SIG-M5 treated with dmso at 0.1 percent for 504 hours (cell line): ENCODE measurements at regions not wholly inside any gene's neighbourhood (a gene's known extent, or its start where the extent isn't known, plus 50 kb on each side); places are given as distances from the start of the nearest gene placed in this dataset.
"Not testable (repeated sequence)": the region's sequence is repeated elsewhere in the genome, so short reads cannot be mapped to it uniquely, and the experiment has no call there.

Experiments
- DNase-seq: peaks from one replicate; lab custom pipeline; 2025; ENCODE audit not compliant: unreplicated experiment; lab: John Stamatoyannopoulos, UW

DNA sequence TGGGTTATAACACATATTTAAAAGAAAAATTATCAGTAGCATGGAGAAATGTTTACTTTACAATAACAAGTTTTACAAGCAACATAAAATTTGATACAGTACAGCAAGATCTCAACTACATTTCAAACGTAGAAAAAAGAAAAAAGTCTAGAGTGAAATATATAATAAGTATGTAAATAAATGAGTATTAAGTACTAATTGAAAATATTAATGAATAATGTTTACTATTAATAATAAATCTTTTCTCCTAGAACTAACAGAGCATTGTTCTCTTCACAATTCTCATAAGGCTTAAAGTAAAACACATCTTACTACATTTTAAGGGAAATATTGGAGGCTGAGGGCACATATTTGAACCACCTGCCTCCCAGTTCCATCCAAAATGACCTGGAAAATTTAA lies 72.1 kb downstream of the TMEM212 start:
- no peak for DNase-seq

DNA sequence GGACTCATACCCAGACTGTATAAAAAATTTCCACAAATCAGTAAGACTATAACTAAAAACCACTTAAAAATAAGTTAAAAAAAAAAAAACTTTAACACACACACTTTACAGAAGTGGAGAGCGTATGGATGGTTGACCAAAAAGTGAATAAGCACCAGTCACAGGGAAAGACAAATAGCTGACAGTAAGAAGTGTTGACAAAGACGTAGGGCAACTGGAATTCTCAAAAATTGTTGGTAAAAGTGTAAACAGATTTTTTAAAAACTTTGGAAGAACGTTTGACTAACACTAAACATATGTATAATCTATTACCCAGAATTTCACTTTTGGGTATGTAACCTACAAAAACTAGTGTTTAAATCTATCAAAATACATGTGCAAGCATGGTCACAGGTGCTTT lies 73.7 kb downstream of the TMEM212 start:
- DNase-seq: no peak

DNA sequence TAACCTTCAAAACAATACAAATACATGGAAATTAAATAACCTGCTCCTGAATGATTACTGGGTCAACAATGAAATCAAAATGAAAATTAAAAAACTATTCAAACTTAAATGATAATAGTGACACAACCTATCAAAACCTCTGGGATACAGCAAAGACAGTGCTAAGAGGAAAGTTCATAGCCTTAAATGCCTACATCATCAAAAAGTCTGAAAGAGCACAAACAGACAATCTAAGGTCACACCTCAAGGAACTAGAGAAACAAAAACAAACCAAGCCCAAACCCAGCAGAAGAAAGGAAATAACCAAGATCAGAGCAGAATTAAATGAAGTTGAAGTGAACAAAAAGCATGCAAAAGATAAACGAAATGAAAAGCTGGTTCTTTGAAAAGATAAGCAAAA lies 79.5 kb downstream of the TMEM212 start:
- not testable (repeated sequence) for DNase-seq

DNA sequence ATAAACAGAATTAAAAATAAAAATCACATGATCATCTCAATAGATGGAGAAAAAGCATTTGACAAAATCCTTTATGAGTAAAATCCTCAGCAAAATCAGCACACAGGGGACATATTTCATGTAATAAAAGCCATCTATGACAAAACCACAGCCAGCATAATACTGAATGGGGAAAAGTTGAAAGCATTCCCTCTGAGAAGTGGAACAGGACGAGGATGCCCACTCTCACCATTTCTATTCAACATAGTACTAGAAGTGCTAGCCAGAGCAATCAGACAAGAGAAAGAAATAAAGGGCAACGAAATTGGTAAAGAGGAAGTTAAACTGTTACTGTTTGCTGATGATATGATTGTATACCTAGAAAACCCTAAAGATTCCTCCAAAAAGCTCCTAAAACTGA lies 80.5 kb downstream of the TMEM212 start:
- not testable (repeated sequence) for DNase-seq

DNA sequence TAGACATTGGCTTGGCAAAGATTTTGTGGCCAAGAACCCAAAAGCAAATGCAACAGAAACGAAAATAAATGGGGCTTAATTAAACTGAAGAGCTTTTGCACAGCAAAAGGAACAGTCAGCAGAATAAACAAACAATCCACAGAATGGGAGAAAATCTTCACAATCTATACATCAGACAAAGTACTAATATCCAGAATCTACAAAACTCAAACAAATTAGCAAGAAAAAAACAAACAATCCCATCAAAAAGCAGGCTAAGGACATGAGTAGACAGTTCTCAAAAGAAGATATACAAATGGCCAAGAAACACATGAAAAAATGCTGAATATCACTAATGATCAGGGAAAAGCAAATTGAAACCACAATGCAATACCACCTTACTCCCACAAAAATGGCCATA lies 81.7 kb downstream of the TMEM212 start:
- not testable (repeated sequence) for DNase-seq

DNA sequence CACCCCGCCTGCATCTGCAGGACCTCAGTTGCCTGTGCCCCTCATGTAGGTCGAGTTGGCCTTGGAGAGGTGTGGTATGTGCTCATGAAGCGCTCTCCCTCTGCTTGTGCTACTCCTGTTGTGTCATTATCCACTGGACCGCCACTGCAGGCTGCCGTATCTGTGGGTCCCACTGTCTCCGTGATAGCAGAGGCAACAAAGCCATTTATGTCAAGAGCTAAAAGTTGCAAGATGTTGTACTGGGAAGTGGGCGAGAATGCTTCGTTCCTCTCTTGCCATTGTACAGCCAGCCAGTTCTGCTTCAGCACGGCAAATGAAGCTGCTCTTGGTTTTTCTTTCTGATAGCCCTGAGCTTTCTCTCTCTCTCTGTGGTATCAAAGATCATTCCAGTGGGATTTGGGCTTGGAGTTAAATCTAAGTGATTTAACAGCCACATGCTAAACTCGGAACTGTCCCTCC lies 89.0 kb downstream of the TMEM212 start:
- DNase-seq: no peak

DNA sequence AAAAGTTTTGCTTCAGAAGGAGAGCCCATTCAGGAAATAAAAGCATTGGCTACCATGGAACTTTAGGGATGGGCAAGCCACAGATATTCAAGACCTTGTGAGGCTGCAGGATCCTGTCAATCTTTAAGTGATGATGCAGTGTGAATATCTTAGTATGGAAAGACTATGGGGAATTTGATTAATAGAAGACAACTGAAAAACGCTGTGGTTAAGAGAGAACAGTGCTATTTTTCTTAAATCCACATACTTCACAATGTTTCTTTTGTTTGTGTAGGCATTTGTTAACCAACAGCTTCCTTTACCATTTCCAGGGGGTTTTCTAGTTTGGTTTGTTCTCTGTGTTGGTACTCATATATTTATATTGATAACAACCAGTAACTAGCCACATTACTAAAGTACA lies 90.3 kb downstream of the TMEM212 start:
- DNase-seq: no peak

DNA sequence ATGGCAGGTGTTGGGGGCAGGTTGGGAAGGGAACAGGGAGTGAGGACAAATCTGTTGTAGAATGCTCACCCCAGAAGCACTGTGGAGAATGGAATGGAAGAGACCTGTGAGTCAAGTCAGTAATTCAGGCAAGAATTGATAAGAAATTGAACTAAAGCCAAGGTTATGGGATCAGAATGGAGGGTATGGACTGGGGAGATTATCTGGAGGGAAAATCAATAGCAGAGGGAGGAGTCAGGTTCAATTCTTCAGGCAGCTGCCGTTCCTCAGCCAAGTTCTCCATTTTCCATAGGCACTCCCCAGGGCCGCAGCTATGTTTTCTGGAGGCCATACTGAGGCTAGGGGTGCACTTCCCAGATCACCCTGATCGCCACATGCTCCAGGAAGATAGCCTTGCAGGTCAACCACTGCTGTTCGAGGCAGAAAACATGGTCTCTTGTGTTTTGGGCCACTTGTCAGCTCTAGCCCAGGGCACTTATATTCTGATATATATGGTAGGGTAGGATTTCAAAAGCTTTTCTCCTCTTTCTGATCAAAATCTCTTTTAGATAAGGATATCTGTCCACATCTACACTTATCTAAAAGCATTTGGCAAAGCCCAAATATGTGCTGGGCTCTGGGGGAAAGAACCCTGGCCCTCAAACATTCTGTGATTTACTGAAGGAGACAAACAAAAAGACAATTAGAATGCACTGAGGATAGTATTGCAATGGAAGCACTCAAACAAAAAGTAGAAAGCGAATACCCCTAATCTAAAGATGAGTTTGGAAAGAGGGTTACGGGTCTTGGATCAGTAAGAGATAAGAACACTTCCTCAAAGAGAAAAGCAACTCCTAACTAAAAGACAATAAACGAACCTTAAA lies 92.3 kb downstream of the TMEM212 start:
- DNase-seq: no peak

DNA sequence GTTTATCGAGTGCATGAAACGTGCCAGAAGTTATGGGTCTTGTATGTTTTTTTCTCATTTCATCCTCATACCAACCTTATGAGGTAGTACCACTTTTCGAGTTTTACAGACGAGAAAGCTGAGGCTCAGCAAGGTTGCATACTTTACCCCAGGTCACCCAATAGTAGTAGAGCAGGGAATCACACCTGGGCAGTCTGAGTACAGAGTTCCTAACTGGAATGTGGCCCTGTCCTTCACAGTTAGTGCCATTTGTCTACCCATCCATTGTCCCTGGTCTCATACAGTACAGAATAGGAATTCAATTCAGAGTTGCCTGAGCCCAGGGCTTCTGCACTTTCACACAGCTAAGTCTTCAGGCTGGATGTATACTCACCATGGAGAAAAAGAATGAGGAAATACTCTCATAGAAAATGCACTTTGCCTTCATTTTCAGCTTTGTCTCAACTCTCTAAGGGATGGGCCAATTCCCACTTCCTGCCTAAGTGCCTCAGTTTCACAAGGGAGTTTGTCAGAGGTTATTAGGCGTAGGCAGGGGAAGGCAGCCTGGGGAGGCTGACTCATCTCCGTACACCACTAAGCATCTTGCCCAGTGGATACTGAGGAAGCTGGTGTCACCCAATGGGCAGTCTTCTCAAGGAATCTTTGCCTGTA lies 93.2 kb downstream of the TMEM212 start:
- peak; percentile 94 for DNase-seq

DNA sequence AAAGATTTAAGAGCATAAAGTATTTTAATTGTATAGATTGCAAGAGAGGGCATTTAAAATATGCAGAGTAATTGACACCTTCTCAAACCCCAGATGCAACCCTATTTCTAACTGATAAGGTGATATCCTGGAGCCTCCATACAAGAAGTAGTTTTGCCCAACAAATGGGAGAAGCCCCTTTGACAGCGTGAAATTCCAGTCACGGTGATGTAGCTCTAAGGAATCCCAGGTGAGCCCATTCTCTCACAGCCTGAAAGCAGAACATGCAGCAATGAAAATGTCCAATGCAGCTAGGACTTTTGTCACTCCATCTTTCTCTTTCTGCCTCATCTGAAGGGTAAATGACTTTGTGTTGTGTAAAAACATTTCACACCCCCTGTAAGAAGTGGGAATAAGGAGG lies 96.4 kb downstream of the TMEM212 start:
- no peak for DNase-seq

DNA sequence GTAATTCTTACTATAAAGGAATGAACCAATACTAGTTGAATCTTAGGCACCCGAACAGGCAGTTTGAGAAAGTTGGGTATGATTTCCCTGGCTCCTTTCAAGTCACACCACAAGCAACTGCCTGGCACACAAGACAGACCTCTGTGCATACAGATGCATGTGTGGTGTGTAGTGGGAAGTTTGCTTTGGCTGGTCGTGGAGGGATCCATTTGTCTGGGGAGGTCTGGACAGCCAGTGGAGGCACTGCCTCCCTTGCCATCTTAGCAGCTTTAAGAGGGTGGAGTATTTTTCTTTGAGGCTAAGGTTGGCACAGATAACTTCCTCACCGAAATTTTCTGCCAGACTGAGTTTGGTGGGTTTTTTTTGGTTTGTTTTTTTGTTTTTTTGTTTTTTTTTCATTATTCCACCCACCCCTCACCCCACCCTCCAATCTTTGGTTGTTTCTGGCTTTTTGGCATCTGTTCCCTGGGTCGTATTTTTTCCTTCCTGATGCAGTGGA lies 97.1 kb downstream of the TMEM212 start:
- no peak for DNase-seq

DNA sequence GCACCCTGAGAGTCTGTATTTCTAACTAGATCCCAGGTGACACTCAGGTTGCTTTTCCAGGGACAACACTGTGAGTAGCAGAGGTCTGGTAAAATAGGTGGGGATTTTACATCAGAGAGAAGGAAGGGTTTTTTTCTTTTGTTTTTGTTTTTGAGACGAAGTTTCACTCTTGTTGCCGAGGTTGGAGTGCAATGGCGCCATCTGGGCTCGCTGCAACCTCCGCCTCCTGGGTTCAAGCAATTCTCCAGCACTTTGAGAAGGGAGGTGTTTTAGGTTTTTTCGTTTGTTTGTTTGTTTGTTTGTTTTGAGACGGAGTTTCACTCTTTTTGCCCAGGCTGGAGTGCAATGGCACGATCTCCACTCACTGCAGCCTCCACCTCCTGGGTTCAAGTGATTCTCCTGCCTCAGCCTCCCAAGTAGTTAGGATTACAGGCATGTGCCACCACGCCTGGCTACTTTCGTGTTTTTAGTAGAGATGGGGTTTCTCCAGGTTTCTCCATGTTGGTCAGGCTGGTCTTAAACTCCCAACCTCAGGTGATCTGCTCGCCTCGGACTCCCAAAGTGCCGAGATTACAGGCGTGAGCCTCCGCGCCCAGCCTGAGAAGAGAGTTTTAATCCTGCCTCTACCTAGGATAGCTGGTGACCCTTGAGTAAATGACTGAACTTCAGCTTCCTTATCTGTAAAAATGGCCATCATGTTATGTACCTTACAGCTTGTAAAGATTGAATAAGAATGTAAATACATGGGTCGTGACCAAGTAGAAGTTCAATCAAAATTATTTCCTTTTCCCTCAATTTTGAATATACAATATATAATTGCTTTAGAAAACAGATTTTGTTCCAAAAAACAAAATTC lies 95.9 kb upstream of the FNDC3B start:
- DNase-seq: no peak

DNA sequence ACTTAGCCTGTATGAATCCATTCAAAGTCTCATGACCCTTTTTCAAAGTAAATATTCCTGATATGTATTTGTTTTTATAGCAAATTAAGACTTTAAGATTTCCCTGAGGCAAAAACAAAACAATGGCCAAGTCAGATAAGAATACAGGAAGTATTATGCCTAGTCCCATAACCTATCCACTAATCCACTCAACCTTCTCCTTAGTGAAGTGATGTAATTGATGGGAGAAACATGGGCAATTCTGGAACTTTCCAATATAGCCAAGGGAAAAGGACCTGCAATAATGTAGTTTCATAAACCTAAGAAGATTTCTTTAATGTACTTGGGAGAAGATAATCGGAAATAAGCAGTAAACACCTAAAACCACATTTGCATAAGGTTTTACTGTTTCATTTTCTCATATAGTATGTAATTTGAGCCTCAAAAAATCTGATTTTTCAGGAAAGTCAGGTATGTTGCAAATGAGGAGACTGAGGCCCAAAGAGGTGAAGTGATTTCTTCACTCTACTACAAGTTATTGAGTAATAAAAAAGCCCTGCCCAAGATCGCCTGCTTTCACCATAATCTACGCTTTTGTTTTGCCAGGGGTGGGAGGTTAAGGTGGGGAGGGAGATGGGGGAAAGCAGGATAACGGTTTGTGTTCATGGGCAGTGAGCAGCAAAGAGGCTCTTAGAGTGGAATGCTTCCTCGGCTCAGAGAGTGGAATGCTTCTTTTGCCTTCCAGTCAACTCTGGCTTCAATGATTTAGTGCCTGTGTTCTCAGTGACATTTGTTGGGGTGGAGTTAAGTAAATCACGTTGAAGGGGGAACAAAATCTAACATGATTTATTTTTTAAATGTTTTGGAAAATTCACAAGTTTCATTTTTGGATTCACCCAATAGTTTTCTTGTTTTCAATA lies 95.0 kb upstream of the FNDC3B start:
- no peak for DNase-seq

DNA sequence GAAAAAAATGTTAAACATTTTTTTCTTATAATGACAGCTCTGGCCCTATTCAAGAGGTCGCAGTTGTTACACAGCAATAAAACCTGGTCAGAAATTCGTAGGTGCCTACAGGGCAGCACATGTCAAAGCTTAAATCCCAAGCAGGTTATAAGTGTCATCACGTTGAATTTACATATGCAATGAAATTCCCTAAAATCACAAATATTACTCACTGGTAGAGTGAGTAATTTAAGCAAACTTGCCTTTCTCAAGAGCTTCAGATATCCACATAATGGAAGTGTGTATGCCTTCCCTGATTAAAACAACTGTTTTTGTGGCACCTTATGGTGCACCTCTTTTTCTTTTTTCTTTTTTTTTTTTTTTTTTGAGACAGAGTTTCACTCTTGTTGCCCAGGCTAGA lies 90.7 kb upstream of the FNDC3B start:
- DNase-seq: no peak

DNA sequence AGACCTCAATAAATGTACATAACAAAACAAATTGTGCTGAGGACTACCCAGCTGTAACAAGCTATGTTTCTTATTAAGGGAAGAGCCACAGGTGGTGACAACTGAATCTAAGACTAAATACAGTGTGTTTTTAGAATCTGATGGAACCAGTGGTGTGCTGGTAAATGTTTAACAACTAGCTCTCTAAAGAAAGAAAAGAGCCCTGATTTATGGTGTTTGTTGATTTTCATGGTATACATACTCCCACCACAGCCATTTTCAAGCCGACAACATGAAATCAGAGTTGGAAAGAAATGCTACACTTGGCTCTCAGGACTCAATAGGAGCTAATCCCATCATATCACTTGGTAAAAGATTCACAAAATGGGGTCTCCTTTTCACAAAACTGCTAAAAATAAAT lies 89.8 kb upstream of the FNDC3B start:
- DNase-seq: no peak

DNA sequence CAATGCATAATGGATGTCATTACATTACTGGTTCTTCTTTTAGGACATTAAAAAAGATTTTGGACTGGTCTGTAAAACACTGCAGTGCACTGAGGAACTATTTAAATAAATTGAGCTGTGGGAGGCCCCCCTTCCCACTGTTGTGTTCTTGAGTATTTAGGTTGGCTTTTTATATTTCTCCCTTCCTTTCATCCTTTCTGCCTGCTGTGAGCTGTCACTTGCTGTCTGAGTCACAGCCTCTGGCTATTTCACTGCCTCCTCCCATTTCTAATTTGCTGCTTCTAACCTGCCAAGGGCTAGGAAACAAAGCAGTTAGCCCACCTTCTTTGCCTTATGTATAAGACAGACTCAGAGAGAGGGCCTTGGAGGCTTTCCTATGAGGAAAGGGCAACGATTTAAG lies 89.0 kb upstream of the FNDC3B start:
- DNase-seq: peak; percentile 33

DNA sequence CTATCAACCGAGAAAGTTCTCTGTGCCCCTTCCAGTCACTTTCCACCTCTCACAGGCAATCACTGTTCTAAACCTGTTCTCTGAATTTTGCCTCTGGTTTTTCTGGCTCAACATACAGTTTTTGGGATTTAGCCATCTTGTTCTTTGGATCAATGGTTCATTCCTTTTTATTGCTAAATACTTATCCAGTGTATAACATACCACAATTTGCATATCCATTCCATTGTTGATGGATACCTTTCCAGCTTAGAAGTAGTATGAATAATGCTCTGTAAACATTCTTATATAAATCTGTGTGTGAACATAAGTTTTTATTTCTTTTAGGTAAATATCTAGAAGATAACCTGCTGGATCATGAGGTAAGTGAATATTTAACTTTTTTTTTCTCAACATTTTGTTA lies 87.8 kb upstream of the FNDC3B start:
- no peak for DNase-seq

DNA sequence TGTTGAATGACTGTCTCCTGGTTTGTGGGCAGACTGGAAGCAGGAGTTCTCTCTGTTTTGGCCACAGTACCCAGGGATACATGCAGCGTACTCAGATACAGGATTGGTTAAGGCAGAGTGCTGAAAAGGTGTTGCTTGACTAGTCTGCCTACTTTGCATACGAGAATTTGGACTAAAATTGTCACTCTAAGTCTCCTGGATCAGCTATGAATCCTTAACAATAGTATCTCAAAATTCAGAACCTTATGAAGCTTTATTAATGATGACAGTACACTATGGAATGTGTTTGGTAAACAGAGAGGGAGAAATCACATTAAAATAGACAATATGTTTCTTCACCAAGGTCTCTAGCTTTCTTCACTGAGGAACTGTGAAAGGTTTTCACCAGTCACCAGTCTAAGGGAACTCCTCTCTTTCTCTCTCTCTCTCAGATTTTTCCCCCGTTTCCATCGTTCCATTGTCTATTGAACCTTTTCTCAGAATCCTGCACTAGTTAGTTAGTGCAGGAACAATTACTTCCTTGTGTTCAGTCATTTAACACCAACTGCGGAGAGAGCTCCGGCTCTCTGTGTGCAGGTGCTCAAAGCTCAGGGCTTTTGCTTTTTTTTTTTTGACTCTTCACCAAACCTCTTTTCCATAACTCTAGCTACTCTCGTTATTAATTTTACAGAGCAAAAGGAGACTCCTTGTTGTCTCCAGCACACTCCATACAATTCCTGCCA lies 85.9 kb upstream of the FNDC3B start:
- no peak for DNase-seq

DNA sequence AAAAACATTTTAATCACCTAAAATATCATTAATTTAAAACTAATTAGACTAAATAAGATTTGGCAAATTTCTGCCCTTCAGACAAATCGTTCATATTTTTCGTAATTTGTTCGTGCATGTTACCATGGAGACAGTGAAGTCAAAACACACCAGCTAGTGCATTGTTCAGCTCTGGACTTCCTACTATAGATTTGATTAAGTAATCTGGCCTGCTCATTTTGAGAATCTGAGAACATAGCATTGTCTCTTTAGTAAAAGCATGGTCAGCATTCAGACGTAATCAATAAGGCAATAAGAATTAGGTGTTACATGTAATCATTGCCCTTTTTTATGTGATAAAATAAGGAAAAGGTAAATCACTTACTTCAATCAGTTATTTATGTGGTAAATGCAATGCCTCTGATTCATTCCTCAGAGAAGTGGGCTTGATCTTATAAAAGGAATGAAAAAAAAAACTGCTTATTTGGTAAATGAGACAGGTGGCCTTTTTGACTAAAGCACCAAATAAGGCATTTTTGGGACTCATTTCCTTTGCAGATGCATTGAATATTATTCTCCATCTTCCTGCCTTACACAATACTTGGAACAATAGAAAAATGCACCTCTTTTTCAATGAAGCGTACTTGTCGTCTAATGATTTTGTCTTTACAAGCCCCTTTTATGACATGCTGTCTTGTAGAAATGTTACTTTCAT lies 84.5 kb upstream of the FNDC3B start:
- no peak for DNase-seq
